RWPE2 (cell line): ENCODE measurements at regions not wholly inside any gene's neighbourhood (a gene's known extent, or its start where the extent isn't known, plus 50 kb on each side); places are given as distances from the start of the nearest gene placed in this dataset.
"Not testable (repeated sequence)": the region's sequence is repeated elsewhere in the genome, so short reads cannot be mapped to it uniquely, and the experiment has no call there.

Experiments
- ATAC-seq: fragments of 200-7000 bp; cut with Tn5 transposase; 3 replicates; pipeline ENCODE4 v1.9.1; 2021; ENCODE audit warnings: low read depth
- DNase-seq: peaks from one replicate; pipeline ENCODE4 v3.0.0-alpha.2; 2020; ENCODE audit warnings: low spot score
- H3K27ac ChIP-seq: fragments of 450-650 bp; 2 replicates; pipeline ENCODE4 v1.5.1; 2017; ENCODE audit warnings: mild to moderate bottlenecking; ENCODE audit not compliant: poor library complexity, severe bottlenecking
- H3K27me3 ChIP-seq: fragments of 250-450 bp; sonication (Bioruptor Pico); 2 replicates; pipeline ENCODE4 v1.5.1; 2021; ENCODE audit warnings: mild to moderate bottlenecking, moderate library complexity; ENCODE audit not compliant: insufficient read depth, poor library complexity, severe bottlenecking
- H3K36me3 ChIP-seq: fragments of 250-450 bp; sonication (Bioruptor Pico); 2 replicates; pipeline ENCODE4 v1.5.1; 2020; ENCODE audit warnings: low read depth, mild to moderate bottlenecking, moderate library complexity
- H3K4me1 ChIP-seq: fragments of 250-450 bp; sonication (Bioruptor Pico); 2 replicates; pipeline ENCODE4 v1.5.1; 2021; ENCODE audit warnings: mild to moderate bottlenecking, moderate library complexity; ENCODE audit not compliant: insufficient read depth, poor library complexity, severe bottlenecking
- H3K4me3 ChIP-seq: fragments of 250-450 bp; sonication (Bioruptor Pico); 2 replicates; pipeline ENCODE4 v1.5.1; 2021; ENCODE audit warnings: mild to moderate bottlenecking, moderate library complexity; ENCODE audit not compliant: severe bottlenecking
- H3K9me3 ChIP-seq: fragments of 250-450 bp; sonication (Bioruptor Pico); 2 replicates; pipeline ENCODE4 v1.5.1; 2021; ENCODE audit warnings: mild to moderate bottlenecking, moderate library complexity; ENCODE audit not compliant: severe bottlenecking
- TF ChIP-seq, protein P1 (sequence below): fragments of 450-650 bp; IDR thresholded peaks from one replicate; pipeline ENCODE4 v1.5.1; 2017; ENCODE audit warnings: mild to moderate bottlenecking, moderate library complexity; ENCODE audit not compliant: poor library complexity, severe bottlenecking

- Histone ChIP-seq H3K9me3 (no peaks in the 10 kb centered on the region), H3K36me3 (peaks cover 65% of the 10 kb centered on the region), H3K4me1 (peaks cover 16% of the 10 kb centered on the region), H3K27me3 (no peaks in the 10 kb centered on the region), H3K4me3 (no peak overlapping the region), H3K27ac (peak overlapping the region; percentile 7)
- peak; percentile 69 for ATAC-seq
- DNase-seq, result no peak
- TF ChIP-seq, protein P1, sequence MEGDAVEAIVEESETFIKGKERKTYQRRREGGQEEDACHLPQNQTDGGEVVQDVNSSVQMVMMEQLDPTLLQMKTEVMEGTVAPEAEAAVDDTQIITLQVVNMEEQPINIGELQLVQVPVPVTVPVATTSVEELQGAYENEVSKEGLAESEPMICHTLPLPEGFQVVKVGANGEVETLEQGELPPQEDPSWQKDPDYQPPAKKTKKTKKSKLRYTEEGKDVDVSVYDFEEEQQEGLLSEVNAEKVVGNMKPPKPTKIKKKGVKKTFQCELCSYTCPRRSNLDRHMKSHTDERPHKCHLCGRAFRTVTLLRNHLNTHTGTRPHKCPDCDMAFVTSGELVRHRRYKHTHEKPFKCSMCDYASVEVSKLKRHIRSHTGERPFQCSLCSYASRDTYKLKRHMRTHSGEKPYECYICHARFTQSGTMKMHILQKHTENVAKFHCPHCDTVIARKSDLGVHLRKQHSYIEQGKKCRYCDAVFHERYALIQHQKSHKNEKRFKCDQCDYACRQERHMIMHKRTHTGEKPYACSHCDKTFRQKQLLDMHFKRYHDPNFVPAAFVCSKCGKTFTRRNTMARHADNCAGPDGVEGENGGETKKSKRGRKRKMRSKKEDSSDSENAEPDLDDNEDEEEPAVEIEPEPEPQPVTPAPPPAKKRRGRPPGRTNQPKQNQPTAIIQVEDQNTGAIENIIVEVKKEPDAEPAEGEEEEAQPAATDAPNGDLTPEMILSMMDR, result peak; percentile 92
These were observed 206.5 kb upstream of the PRKCQ start for GRCh38 chr10:6786579-6787031.

- H3K27ac ChIP-seq, result not testable (repeated sequence)
These were observed 204.4 kb upstream of the PRKCQ start for GRCh38 chr10:6784429-6784828.

GRCh38 chr10:6783471-6783870 is 203.4 kb upstream of the PRKCQ start:
- H3K36me3 ChIP-seq, result peaks cover 43% of the 10 kb centered on the region
- no peak for ATAC-seq
- H3K4me1 ChIP-seq, result peaks cover 32% of the 10 kb centered on the region
- no peak overlapping the region for H3K27ac ChIP-seq
- TF ChIP-seq, protein P1, result no peak
- H3K4me3 ChIP-seq, result no peak overlapping the region
- no peaks in the 10 kb centered on the region for H3K27me3 ChIP-seq
- no peaks in the 10 kb centered on the region for H3K9me3 ChIP-seq
- DNase-seq, result no peak

More at GRCh38 chr10:6784429-6784828, 204.4 kb upstream of the PRKCQ start:
- Histone ChIP-seq H3K4me1 (peaks cover 27% of the 10 kb centered on the region), H3K36me3 (peaks cover 50% of the 10 kb centered on the region)
- not testable (repeated sequence) for H3K4me3 ChIP-seq, ATAC-seq, H3K9me3 ChIP-seq, DNase-seq, H3K27me3 ChIP-seq

GRCh38 chr10:6782378-6782777 is 202.3 kb upstream of the PRKCQ start:
- TF ChIP-seq, protein P1, result no peak
- peaks cover 36% of the 10 kb centered on the region for H3K36me3 ChIP-seq
- H3K27ac ChIP-seq, result peak overlapping the region; percentile 90
- H3K4me1 ChIP-seq, result peaks cover 37% of the 10 kb centered on the region
- DNase-seq (no peak), ATAC-seq (no peak)
- no peak overlapping the region for H3K4me3 ChIP-seq
- H3K9me3 ChIP-seq, result no peaks in the 10 kb centered on the region
- H3K27me3 ChIP-seq, result no peaks in the 10 kb centered on the region

GRCh38 chr10:6781133-6781770 is 201.2 kb upstream of the PRKCQ start:
- peak overlapping the region; percentile 37 for H3K4me3 ChIP-seq
- no peaks in the 10 kb centered on the region for H3K9me3 ChIP-seq
- H3K27me3 ChIP-seq, result no peaks in the 10 kb centered on the region
- DNase-seq (no peak), ATAC-seq (no peak)
- TF ChIP-seq, protein P1, result no peak
- peaks cover 35% of the 10 kb centered on the region for H3K36me3 ChIP-seq
- peaks cover 31% of the 10 kb centered on the region for H3K4me1 ChIP-seq
- peak overlapping the region; percentile 90 for H3K27ac ChIP-seq
